Esophagus (tissue), 2 donors: ENCODE measurements at regions not wholly inside any gene's neighbourhood (a gene's known extent, or its start where the extent isn't known, plus 50 kb on each side); places are given as distances from the start of the nearest gene placed in this dataset.

Experiments
- H3K27ac ChIP-seq, 2 donors: one replicate each; pipeline ENCODE4 v1.5.1; 2013; ENCODE audit warnings: low read depth in 2 of 2, mild to moderate bottlenecking in 2 of 2, inconsistent platforms in 1 of 2, low read length in 1 of 2, moderate library complexity in 1 of 2
- H3K27me3 ChIP-seq, 2 donors: one replicate each; pipeline ENCODE4 v1.6.1; 2013; ENCODE audit warnings: low read length in 2 of 2, control low read depth in 1 of 2, mild to moderate bottlenecking in 1 of 2; ENCODE audit not compliant: insufficient read depth in 2 of 2, control insufficient read depth in 1 of 2
- H3K36me3 ChIP-seq, 2 donors: one replicate each; pipeline ENCODE4 v1.6.1; 2013; ENCODE audit warnings: low read length in 1 of 2; ENCODE audit not compliant: control insufficient read depth in 2 of 2, insufficient read depth in 2 of 2
- H3K4me1 ChIP-seq, 2 donors: one replicate each; pipeline ENCODE4 v1.6.1; 2013; ENCODE audit warnings: low read length in 1 of 2; ENCODE audit not compliant: control insufficient read depth in 2 of 2, insufficient read depth in 2 of 2
- H3K4me3 ChIP-seq, 2 donors: one replicate each; pipeline ENCODE4 v1.5.1; 2013; ENCODE audit warnings: low read length in 2 of 2, mild to moderate bottlenecking in 2 of 2, low read depth in 1 of 2, moderate library complexity in 1 of 2
- H3K9me3 ChIP-seq, 2 donors: one replicate each; pipeline ENCODE4 v1.6.1; 2013; ENCODE audit warnings: mild to moderate bottlenecking in 2 of 2, low read depth in 1 of 2, low read length in 1 of 2, moderate library complexity in 1 of 2; ENCODE audit not compliant: control insufficient read depth in 2 of 2, insufficient read depth in 1 of 2
- WGBS, 2 donors: extraction: QIAGEN DNeasy Blood & Tissue Kit; methylation state at CpG; one replicate each; pipeline ENCODE4 v1.1.7; 2013; 5-methylcytosine and 5-hydroxymethylcytosine counted together
- donor health status: healthy with polysubstance abuse.
- donor health status: Bipolar disorder and iron deficiency.

DNA sequence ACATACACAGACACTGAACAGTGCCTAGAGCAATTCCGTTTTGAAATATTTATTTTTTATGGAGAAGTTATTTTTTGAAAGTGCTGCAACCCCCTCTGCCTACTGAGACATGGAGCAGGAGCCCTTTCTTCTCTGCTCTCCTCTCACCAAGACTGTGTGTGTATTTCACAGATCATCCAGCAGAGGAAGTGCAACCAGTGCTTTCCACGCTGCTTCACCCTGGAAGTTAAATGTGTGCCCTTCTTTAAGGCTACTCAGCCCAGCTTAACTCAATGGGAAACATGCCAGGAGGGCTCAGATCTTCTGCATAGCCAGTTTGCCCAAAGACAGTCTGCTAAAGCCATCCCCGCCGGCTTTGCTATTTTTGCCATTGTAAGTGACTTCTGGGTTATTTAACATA, 606.3 kb downstream of the TLE1 start:
- Histone ChIP-seq H3K4me3 (no peak overlapping the region), H3K9me3 (no peaks in the 10 kb centered on the region), H3K27me3 (no peaks in the 10 kb centered on the region), H3K27ac (no peak overlapping the region), H3K4me1 (no peaks in the 10 kb centered on the region), H3K36me3 (no peaks in the 10 kb centered on the region)
- WGBS, 2 donors, result 46 to 53% methylated on average over 4 of the region's 4 CpGs

DNA sequence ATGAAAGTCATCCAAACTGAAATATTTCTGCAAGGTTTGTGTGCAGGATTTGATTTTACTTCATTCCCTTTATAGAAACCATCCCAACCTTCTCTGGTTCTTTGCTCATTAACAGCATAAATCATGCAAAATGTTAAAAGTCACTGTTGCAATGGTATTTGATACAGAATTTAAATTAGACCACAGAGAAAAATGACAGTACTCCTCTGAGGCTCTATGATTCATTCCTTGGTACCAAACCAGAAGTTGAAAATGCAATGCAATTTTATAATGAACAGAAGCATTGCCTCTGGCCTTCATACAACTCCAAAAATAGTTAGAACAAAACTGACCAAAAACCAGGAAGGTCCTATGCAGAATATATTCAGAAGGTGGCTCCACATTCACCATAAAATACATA, 607.1 kb downstream of the TLE1 start:
- Histone ChIP-seq H3K27me3 (no peaks in the 10 kb centered on the region), H3K36me3 (no peaks in the 10 kb centered on the region), H3K4me1 (no peaks in the 10 kb centered on the region), H3K27ac (no peak overlapping the region), H3K9me3 (no peaks in the 10 kb centered on the region), H3K4me3 (no peak overlapping the region)

- Histone ChIP-seq H3K4me3 (no peak overlapping the region), H3K9me3 (no peaks in the 10 kb centered on the region), H3K36me3 (no peaks in the 10 kb centered on the region), H3K27ac (no peak overlapping the region), H3K27me3 (no peaks in the 10 kb centered on the region), H3K4me1 (no peaks in the 10 kb centered on the region)
Measured at GRCh38 chr9:81080900-81081299, 608.4 kb downstream of the TLE1 start.

DNA sequence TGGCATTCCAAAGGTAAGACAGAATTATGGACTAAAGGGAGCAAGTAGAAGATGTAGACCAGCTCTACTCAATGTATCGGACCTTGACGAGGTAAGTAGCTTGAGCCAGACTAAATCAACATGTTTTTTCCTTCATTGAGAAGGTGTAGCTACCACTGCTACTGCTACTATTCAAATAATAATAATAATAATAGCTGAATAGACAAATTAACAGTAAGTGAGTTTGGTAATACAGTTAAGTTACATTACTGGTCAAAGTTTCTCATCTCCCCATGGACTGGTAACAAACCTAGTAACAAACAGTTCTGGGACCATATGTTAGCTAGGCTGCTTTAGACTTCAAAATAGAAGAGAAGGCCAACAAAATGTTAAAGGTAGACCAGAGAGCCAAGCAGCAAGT, 609.2 kb downstream of the TLE1 start:
- WGBS, 2 donors, result 84 to 91% methylated on average over 2 of the region's 2 CpGs
- no peaks in the 10 kb centered on the region for H3K4me1 ChIP-seq
- H3K4me3 ChIP-seq, result no peak overlapping the region
- H3K9me3 ChIP-seq, result no peaks in the 10 kb centered on the region
- no peak overlapping the region for H3K27ac ChIP-seq
- no peaks in the 10 kb centered on the region for H3K36me3 ChIP-seq
- H3K27me3 ChIP-seq, result no peaks in the 10 kb centered on the region

DNA sequence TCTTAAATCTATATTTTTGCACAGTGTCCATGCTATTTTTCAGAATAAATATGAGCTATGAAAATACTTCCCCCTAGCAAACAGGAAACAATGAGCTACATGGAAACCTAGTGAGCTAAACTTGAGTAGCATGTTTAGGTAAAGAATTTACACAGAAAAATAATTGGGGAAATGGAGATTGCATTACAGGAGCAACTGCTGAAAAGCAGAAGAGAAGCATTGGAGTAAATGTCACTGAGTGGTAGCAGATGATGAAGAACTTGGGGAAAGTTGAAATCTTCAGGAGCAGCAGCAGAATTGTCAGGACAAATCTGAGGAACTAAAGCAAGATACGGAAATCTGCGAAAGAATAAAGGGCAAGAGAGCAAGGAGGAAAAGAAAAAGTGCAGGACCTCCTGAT, 610.3 kb downstream of the TLE1 start:
- 93 to 98% methylated on average over 2 of the region's 2 CpGs for WGBS, 2 donors
- no peaks in the 10 kb centered on the region for H3K36me3 ChIP-seq
- H3K9me3 ChIP-seq, result no peaks in the 10 kb centered on the region
- H3K27me3 ChIP-seq, result no peaks in the 10 kb centered on the region
- no peak overlapping the region for H3K27ac ChIP-seq
- no peaks in the 10 kb centered on the region for H3K4me1 ChIP-seq
- no peak overlapping the region for H3K4me3 ChIP-seq

DNA sequence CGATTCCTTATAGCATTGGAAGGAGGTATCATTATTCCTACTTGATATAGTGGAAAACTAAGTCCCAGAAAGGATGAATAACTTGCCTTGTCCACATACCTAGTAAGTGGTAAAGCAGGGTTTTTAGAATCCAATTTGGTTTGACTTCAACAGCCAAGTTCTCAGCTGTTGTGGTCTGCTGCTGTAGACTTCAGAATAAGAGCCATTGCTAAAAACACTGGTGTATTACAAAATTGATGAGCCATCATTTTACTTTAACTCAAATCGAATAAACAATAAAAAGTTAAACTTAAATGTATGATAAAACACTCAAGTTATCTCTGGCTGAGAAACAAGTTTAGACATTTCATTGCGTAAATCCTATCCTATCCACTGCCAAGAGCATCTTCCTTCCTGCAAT, 610.8 kb downstream of the TLE1 start:
- no peaks in the 10 kb centered on the region for H3K27me3 ChIP-seq
- no peak overlapping the region for H3K4me3 ChIP-seq
- WGBS, 2 donors, result 77 to 84% methylated on average over 3 of the region's 3 CpGs
- no peaks in the 10 kb centered on the region for H3K36me3 ChIP-seq
- no peaks in the 10 kb centered on the region for H3K4me1 ChIP-seq
- H3K27ac ChIP-seq, result no peak overlapping the region
- no peaks in the 10 kb centered on the region for H3K9me3 ChIP-seq

GRCh38 chr9:81077572-81077971, 611.8 kb downstream of the TLE1 start:
- Histone ChIP-seq H3K4me1 (no peaks in the 10 kb centered on the region), H3K27me3 (no peaks in the 10 kb centered on the region), H3K9me3 (no peaks in the 10 kb centered on the region)

GRCh38 chr9:81076131-81076530, 613.2 kb downstream of the TLE1 start:
- 65% methylated on average over 2 of the region's 2 CpGs for WGBS, 2 donors
- no peaks in the 10 kb centered on the region for H3K9me3 ChIP-seq
- H3K4me3 ChIP-seq, result no peak overlapping the region
- H3K4me1 ChIP-seq, result no peaks in the 10 kb centered on the region
- H3K36me3 ChIP-seq, result no peaks in the 10 kb centered on the region
- H3K27ac ChIP-seq, result no peak overlapping the region
- H3K27me3 ChIP-seq, result no peaks in the 10 kb centered on the region

More at GRCh38 chr9:81077572-81077971, 611.8 kb downstream of the TLE1 start:
- no peak overlapping the region for H3K27ac ChIP-seq
- H3K4me3 ChIP-seq, result no peak overlapping the region
- H3K36me3 ChIP-seq, result no peaks in the 10 kb centered on the region

GRCh38 chr9:81074221-81074620, 615.1 kb downstream of the TLE1 start:
- Histone ChIP-seq H3K4me1 (no peaks in the 10 kb centered on the region), H3K27ac (no peak overlapping the region), H3K36me3 (no peaks in the 10 kb centered on the region), H3K27me3 (no peaks in the 10 kb centered on the region), H3K4me3 (no peak overlapping the region), H3K9me3 (no peaks in the 10 kb centered on the region)
- WGBS, 2 donors, result 48 to 57% methylated on average over 4 of the region's 4 CpGs

DNA sequence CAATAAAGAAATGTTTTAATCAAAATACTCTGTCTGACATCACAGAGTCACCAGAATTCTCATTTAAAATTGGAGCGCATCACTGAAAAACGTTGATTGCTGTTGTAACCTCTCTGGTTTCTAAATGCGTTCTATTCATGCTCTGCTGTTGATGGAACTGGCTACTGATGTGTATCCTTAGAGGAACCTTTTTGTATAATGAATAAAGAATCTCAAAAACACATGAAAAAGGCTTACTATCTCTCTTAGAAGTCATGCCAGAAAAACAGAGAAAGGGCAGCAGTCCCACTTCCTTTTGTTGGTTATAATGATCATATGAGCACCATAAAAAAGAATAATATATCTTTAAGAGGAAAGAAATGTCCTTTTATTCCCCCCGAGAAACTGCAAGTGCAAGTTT, 615.5 kb downstream of the TLE1 start:
- H3K9me3 ChIP-seq, result no peaks in the 10 kb centered on the region
- H3K27me3 ChIP-seq, result no peaks in the 10 kb centered on the region
- H3K4me3 ChIP-seq, result no peak overlapping the region
- no peak overlapping the region for H3K27ac ChIP-seq
- no peaks in the 10 kb centered on the region for H3K36me3 ChIP-seq
- 54 to 62% methylated on average over 4 of the region's 4 CpGs for WGBS, 2 donors
- H3K4me1 ChIP-seq, result no peaks in the 10 kb centered on the region
